Stimulated activated naive B cell treated with anti-CD40 and anti-IgM and Interleukin-4, amounts not matched to agents 10 μg/mL and 1 μg/mL and 100 μg/mL, for 72 hours (primary cell): ENCODE measurements at regions not wholly inside any gene's neighbourhood (a gene's known extent, or its start where the extent isn't known, plus 50 kb on each side); places are given as distances from the start of the nearest gene placed in this dataset.
"Not testable (repeated sequence)": the region's sequence is repeated elsewhere in the genome, so short reads cannot be mapped to it uniquely, and the experiment has no call there.

Experiments
- ATAC-seq, 2 donors: fragments of 150-1000 bp; cut with Tn5 transposase; replicated peaks; 2 replicates each; pipeline ENCODE4 v1.10.0; 2021; ENCODE audit warnings: moderate library complexity in 1 of 2
- DNase-seq: peaks from one replicate; pipeline ENCODE4 v3.0.0; 2021
- H3K27ac Mint-ChIP-seq: one replicate; pipeline ENCODE4 v1.8.0; 2022; ENCODE audit warnings: mild to moderate bottlenecking, mixed read lengths
- H3K27me3 Mint-ChIP-seq, 2 donors: one replicate each; pipeline ENCODE4 v1.8.0; 2022; ENCODE audit warnings: mixed read lengths in 2 of 2
- H3K36me3 Mint-ChIP-seq, 2 donors: one replicate each; pipeline ENCODE4 v1.8.0; 2022; ENCODE audit warnings: mixed read lengths in 2 of 2, mild to moderate bottlenecking in 1 of 2
- H3K4me1 Mint-ChIP-seq, 2 donors: one replicate each; pipeline ENCODE4 v1.8.0; 2022; ENCODE audit warnings: mixed read lengths in 2 of 2, mild to moderate bottlenecking in 1 of 2
- H3K4me3 Mint-ChIP-seq, 2 donors: one replicate each; pipeline ENCODE4 v1.8.0; 2022; ENCODE audit warnings: mild to moderate bottlenecking in 2 of 2, mixed read lengths in 2 of 2, moderate library complexity in 1 of 2
- H3K9me3 Mint-ChIP-seq, 2 donors: one replicate each; pipeline ENCODE4 v1.8.0; 2022; ENCODE audit warnings: mixed read lengths in 2 of 2, mild to moderate bottlenecking in 1 of 2

DNA sequence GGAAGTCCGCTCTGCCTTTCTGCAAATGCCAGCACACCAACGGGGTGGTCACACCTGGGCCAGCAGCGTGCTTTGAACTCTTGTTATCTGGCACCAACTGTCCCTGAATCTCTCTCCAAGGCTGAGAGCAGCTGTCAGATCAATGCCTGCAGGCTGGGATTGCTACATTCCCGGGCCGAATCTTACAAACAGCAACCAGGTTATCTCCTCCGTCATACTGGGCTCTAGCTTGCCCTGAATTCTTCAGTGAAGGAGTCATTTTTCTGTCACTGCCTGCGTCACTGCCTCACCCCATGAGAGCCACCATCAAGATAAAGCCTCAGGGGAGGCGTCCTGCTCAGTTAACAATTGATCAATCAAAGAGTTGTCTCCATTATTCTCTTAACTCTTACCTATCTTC lies 329.4 kb upstream of the PPARGC1A start:
- no peak overlapping the region for H3K4me3 Mint-ChIP-seq
- no peaks in the 10 kb centered on the region for H3K36me3 Mint-ChIP-seq
- no peak for DNase-seq

DNA sequence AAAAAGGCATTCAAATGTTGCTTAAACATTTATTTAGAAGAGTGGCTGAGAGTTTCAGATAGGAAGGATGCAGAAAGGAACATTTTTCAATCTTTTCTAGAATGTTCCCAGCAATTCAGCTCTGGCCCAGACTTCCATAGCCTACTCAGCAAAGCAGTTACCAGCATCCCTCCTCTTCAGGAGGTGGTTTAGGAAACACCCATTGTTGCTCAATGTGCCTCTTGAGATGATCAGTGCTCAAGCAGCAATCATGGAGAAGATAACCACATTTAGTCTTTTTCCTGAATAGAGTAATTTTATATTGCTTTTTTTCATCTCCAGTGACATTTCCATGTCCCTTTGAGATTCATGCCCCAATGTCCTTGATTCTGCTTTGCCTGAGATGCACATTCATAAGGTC lies 328.7 kb upstream of the PPARGC1A start:
- ATAC-seq = no peak
- Mint-ChIP-seq H3K9me3 (peaks cover 0 to 5% of the 10 kb centered on the region in 2 donors), H3K4me1 (no peaks in the 10 kb centered on the region), H3K4me3 (no peak overlapping the region), H3K27me3 (no peaks in the 10 kb centered on the region), H3K27ac (no peak overlapping the region), H3K36me3 (no peaks in the 10 kb centered on the region)
- DNase-seq = no peak

More for the DNA sequence above, 329.4 kb upstream of the PPARGC1A start:
- no peak for ATAC-seq
- Mint-ChIP-seq H3K27me3 (no peaks in the 10 kb centered on the region), H3K9me3 (peaks cover 0 to 5% of the 10 kb centered on the region in 2 donors), H3K4me1 (no peaks in the 10 kb centered on the region), H3K27ac (no peak overlapping the region)

DNA sequence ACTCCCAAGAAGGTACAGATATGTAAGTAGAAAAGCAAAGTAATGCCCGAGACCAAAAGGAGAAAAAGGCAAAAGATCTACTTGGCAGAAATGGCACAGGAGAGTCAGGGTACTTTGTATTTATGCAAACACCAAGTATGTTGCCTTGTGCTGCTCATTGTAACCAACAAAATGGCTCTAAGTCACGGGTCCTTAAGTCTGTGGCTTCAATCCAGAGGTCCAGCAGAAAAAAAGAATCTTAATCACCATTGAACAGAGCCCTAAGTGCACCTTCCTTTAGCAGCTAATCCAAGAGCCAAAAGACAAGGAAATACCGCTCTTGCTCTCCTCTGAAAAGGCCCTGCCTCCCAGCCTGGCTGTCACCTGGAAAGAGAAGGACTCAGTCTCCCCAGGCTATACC lies 324.9 kb upstream of the PPARGC1A start:
- Mint-ChIP-seq H3K36me3 (no peaks in the 10 kb centered on the region), H3K4me3 (no peak overlapping the region), H3K9me3 (peaks cover 0 to 5% of the 10 kb centered on the region in 2 donors), H3K4me1 (no peaks in the 10 kb centered on the region), H3K27me3 (no peaks in the 10 kb centered on the region), H3K27ac (no peak overlapping the region)
- DNase-seq (no peak), ATAC-seq (no peak)

DNA sequence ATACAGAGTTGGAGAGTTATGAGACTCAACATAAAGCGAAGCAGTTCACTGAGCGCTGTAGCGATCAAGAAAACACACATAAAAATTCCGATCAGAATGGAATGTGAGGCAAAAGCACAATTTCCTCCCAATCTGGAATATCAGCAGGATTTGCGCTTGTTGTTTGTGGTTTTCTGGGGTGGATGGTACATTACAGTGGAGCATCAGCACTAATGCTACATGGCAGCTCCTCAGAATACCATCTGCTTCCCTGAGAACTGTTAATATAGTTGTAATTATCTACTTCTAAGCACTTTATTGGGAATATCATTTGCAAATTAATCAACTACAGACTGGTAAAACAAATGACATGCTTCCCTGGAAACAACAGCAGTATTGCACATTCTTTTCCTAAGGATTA lies 324.1 kb upstream of the PPARGC1A start:
- DNase-seq (no peak), ATAC-seq (no peak)
- Mint-ChIP-seq H3K4me1 (no peaks in the 10 kb centered on the region), H3K27ac (no peak overlapping the region), H3K36me3 (no peaks in the 10 kb centered on the region), H3K9me3 (peaks cover 0 to 4% of the 10 kb centered on the region in 2 donors), H3K4me3 (no peak overlapping the region), H3K27me3 (no peaks in the 10 kb centered on the region)

DNA sequence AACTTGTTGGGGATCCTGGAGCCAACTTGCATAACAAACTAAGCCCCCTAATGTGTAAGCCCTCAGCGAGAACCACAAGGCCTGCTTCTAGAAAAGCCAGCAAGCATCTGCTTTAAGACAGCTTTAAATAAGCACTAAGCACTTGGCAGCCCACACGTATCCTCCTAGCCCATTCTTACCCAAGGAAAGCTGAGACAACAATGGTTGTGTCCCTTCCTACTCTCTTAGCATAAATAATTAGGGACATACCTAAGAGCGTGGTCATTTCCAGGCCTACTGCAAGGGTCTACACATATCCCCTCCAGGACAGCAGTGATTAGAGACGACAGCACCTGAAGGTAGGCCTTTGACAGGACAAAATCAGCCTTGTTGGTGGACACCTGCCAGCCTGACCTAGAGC lies 322.8 kb upstream of the PPARGC1A start:
- Mint-ChIP-seq H3K4me1 (no peaks in the 10 kb centered on the region), H3K4me3 (no peak overlapping the region), H3K27ac (no peak overlapping the region), H3K9me3 (peaks cover 0 to 2% of the 10 kb centered on the region in 2 donors), H3K27me3 (no peaks in the 10 kb centered on the region), H3K36me3 (no peaks in the 10 kb centered on the region)
- ATAC-seq = no peak
- no peak for DNase-seq

DNA sequence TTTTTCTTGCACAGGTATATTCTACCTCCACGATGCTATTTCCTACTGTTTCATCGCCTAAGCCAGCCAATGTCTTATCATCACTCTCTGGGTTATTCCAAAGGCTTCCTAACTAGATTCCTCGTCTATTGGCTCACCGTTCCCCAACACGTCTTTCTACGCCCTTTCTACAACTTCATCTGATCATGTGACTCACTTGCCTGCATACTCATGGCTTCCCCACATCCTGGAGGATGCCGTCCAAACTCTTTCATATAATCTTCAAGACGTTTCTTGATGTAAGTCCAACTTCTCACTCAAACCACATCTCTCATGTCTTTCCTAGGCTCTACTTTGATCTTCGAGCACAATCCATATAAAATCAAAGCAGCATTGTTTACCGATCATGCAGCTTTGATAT lies 322.0 kb upstream of the PPARGC1A start:
- no peaks in the 10 kb centered on the region for H3K4me1 Mint-ChIP-seq
- ATAC-seq = no peak
- no peaks in the 10 kb centered on the region for H3K36me3 Mint-ChIP-seq
- H3K27me3 Mint-ChIP-seq = no peaks in the 10 kb centered on the region
- no peak overlapping the region for H3K27ac Mint-ChIP-seq
- DNase-seq = no peak
- H3K9me3 Mint-ChIP-seq = no peaks in the 10 kb centered on the region
- no peak overlapping the region for H3K4me3 Mint-ChIP-seq

DNA sequence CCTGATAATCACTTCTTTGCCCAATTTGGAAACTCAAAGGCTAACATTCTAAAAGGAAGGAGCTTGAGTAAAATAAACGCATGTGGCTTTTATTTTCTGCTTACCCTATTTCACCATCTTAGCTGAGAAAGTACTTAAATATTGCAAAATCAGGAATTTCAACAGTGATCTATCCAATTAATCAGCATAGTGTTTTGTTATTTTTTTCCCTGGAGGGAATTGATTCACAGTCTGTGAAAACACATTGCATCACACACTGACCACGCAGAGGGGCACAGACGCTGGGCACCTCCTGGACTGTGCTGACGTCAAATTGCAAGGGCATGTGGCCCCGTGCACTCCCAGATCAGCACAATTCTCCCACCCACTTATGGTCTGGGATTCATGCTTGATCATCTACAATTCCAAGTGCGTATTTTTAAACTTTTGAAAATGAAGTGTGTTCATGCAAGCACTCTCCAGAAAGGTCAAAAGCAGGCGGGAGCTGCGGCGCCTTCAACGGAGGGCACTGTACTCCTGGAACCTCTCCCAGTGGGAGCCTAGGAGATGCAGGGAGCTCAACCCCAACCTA lies 320.6 kb upstream of the PPARGC1A start:
- no peak overlapping the region for H3K4me3 Mint-ChIP-seq
- H3K27ac Mint-ChIP-seq = no peak overlapping the region
- H3K27me3 Mint-ChIP-seq = no peaks in the 10 kb centered on the region
- DNase-seq (no peak), ATAC-seq (no peak)
- H3K9me3 Mint-ChIP-seq = no peaks in the 10 kb centered on the region
- H3K4me1 Mint-ChIP-seq = no peaks in the 10 kb centered on the region
- no peaks in the 10 kb centered on the region for H3K36me3 Mint-ChIP-seq

DNA sequence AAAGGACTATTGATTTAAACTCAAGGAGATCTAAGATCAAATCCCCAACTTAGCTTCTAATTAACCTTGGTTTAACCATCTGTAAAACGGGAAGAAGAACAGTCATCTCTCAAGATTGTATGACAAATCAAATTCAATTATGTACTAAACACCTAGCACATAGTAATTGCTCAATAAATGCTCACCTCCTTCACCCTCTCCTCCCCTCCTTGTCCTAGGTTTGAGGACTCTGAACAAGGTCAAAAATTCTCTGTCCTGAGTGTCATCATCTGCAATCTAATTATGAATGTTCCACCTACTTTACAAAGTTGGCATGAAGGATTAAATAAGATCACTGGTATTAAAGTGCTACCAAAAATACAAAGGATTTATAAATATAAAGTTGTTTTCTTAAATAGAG lies 320.1 kb upstream of the PPARGC1A start:
- ATAC-seq (no peak), DNase-seq (no peak)
- H3K9me3 Mint-ChIP-seq = no peaks in the 10 kb centered on the region
- no peaks in the 10 kb centered on the region for H3K27me3 Mint-ChIP-seq
- no peaks in the 10 kb centered on the region for H3K4me1 Mint-ChIP-seq
- no peak overlapping the region for H3K27ac Mint-ChIP-seq
- H3K4me3 Mint-ChIP-seq = no peak overlapping the region
- no peaks in the 10 kb centered on the region for H3K36me3 Mint-ChIP-seq

DNA sequence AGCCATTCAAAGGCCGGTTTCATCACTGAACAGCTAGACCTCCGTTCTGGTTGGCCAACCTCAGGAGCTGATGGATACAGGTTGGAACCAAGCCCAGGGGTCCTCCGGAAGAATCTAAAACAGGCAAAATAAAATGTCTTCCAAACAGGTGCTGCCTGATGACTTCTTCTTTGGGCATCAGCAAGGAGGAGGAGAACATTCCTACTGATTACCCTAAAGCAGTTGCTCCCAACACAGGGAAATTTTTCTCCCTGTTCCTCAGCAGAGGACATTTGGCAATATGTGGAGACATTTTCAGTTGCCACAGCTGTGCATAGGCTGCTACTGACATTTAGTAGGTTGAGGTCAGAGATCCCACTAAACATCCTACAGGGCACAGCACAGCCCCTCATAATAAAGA lies 319.3 kb upstream of the PPARGC1A start:
- no peak for ATAC-seq

DNA sequence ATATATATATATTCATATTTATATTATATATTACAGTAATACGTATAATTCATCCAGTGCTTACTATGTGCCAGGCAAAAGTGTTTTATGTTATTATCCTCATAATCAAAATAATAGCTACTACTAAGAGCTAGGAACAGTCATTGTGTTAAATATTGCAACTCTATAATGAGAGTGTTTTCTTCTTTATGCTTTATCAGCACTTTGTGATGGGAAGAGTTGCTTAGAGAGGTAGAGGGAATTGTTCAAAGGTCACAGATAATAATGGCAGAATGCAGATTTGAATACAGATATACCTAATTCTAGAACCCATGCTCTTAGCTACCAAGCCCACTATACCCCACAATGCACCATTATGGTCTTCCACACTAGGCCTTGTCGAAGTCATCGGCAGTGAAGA lies 318.8 kb upstream of the PPARGC1A start:
- H3K4me1 Mint-ChIP-seq = no peaks in the 10 kb centered on the region
- no peak overlapping the region for H3K27ac Mint-ChIP-seq
- no peaks in the 10 kb centered on the region for H3K9me3 Mint-ChIP-seq
- ATAC-seq = no peak
- H3K36me3 Mint-ChIP-seq = no peaks in the 10 kb centered on the region
- H3K4me3 Mint-ChIP-seq = no peak overlapping the region
- no peaks in the 10 kb centered on the region for H3K27me3 Mint-ChIP-seq
- DNase-seq = no peak

More for the DNA sequence above, 319.3 kb upstream of the PPARGC1A start:
- Mint-ChIP-seq H3K4me1 (no peaks in the 10 kb centered on the region), H3K4me3 (no peak overlapping the region), H3K9me3 (no peaks in the 10 kb centered on the region), H3K27ac (no peak overlapping the region), H3K27me3 (no peaks in the 10 kb centered on the region), H3K36me3 (no peaks in the 10 kb centered on the region)
- no peak for DNase-seq

DNA sequence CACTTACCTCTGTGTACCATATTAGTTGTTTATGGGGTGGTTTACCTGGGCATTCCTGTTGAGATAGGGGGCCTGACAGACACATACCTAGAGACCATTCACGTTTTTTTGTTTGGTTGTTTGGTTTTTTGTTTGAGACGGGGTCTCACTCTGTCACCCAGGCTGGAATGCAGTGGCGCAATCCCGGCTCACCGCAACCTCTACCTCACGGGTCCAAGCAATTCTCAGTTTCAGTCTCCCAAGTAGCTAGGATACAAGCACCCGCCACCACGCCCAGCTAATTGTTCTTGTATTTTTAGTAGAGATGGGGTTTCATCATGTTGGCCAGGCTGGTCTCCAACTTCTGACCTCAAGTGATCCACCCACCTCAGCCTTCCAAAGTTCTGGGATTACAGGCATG lies 314.9 kb upstream of the PPARGC1A start:
- not testable (repeated sequence) for ATAC-seq, H3K9me3 Mint-ChIP-seq, H3K36me3 Mint-ChIP-seq, DNase-seq, H3K4me1 Mint-ChIP-seq, H3K27ac Mint-ChIP-seq, H3K27me3 Mint-ChIP-seq, H3K4me3 Mint-ChIP-seq

DNA sequence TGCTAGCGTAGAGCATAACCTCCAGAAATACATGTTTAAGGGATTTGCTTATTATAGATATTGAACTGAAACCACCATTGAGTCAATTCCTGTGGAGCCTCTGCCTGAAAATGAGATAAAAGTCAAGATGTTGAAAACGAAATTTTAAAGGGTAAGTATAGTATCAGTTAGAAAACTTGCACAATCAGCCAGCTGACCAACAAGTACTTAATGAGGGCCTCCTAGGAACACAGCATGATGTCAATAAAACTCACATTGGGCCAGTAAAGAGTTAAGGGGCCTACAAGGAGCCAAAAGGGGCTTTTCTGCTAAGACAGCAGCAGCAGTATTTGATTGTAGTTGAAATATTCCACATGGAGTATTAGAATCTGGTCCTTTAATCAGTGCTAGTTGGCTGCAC lies 314.1 kb upstream of the PPARGC1A start:
- Mint-ChIP-seq H3K27me3 (no peaks in the 10 kb centered on the region), H3K9me3 (no peaks in the 10 kb centered on the region), H3K4me1 (no peaks in the 10 kb centered on the region), H3K4me3 (no peak overlapping the region), H3K27ac (no peak overlapping the region), H3K36me3 (no peaks in the 10 kb centered on the region)
- ATAC-seq = no peak
- DNase-seq = no peak

DNA sequence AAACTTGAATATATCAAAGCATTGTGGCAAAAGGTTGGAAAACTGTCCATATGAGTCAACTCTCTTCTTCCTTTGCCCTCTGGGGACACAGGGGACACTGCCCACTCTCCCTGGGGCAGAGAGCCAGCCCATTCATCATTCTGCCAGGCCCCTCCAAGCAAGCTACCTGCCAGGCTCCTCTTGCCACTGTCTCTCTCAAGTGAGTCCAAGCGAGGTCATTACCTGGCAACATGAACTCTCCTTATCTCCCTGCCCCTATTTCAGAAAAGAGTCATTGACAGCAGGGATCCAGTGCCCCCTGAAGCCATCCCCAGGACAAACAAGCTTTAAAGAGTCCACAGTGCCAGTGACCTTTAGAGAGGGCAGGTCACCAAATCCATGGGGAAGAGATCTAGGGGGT lies 312.7 kb upstream of the PPARGC1A start:
- H3K27ac Mint-ChIP-seq = no peak overlapping the region
- no peaks in the 10 kb centered on the region for H3K4me1 Mint-ChIP-seq
- no peaks in the 10 kb centered on the region for H3K9me3 Mint-ChIP-seq
- ATAC-seq (no peak), DNase-seq (no peak)
- no peaks in the 10 kb centered on the region for H3K27me3 Mint-ChIP-seq
- H3K4me3 Mint-ChIP-seq = no peak overlapping the region
- H3K36me3 Mint-ChIP-seq = no peaks in the 10 kb centered on the region

DNA sequence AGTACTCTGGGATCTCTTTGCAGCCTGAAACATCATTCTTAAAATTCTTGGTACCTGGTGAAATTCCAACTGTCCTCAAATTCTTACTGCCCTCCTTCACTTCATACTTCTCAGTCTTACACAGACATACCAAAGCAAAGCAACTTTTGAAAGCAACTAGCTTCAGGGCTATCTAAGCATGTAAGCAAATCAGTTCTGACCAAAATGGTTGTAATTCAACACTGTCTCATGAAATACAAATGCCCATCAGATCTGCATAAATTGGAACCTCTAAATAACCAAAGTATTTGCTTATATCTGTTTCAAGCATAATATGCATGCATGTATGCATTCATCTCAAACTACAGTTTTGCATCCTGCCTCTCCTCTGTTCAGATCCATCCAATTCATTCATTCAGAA lies 308.1 kb upstream of the PPARGC1A start:
- ATAC-seq (no peak), DNase-seq (no peak)
- Mint-ChIP-seq H3K27me3 (no peaks in the 10 kb centered on the region), H3K4me1 (no peaks in the 10 kb centered on the region), H3K27ac (no peak overlapping the region), H3K4me3 (no peak overlapping the region), H3K36me3 (no peaks in the 10 kb centered on the region), H3K9me3 (peaks cover 0 to 3% of the 10 kb centered on the region in 2 donors)

DNA sequence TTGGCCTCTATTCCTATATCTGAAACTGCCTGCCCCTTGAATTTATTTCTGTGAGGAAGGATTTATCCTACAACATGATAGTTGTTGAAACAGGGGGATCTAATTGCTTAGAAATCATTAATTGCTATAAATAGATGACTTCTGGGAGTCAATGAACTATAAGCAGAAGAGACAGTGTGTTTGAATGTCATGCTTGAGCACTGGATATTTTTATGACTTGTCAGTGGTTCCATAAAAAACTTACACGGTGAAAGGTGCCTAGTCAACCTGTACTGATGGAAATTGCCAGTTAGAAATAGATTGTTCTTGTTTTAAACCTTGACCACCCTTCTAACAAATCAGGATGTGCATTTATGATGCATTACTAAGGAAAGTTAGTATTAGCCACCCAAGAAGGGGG lies 306.9 kb upstream of the PPARGC1A start:
- Mint-ChIP-seq H3K36me3 (no peaks in the 10 kb centered on the region), H3K4me1 (no peaks in the 10 kb centered on the region), H3K27me3 (no peaks in the 10 kb centered on the region), H3K27ac (no peak overlapping the region), H3K4me3 (no peak overlapping the region), H3K9me3 (peaks cover 0 to 3% of the 10 kb centered on the region in 2 donors)
- ATAC-seq = no peak
- no peak for DNase-seq
